HEK293T (cell line): ENCODE measurements at regions not wholly inside any gene's neighbourhood (a gene's known extent, or its start where the extent isn't known, plus 50 kb on each side); places are given as distances from the start of the nearest gene placed in this dataset.

Experiments used
- ARNT ChIP-seq: fragments of 450-650 bp; IDR thresholded peaks from 2 replicates; pipeline ENCODE4 v1.6.1; 2017; ENCODE audit warnings: mild to moderate bottlenecking
- BHLHE40 ChIP-seq: fragments of 450-650 bp; IDR thresholded peaks from 2 replicates; pipeline ENCODE4 v1.6.1; 2016; ENCODE audit warnings: mild to moderate bottlenecking, moderate library complexity, borderline replicate concordance
- FOXK2 ChIP-seq: fragments of 450-650 bp; IDR thresholded peaks from 2 replicates; pipeline ENCODE4 v1.6.1; 2016; ENCODE audit warnings: mild to moderate bottlenecking
- FOXM1 ChIP-seq: fragments of 450-650 bp; IDR thresholded peaks from 2 replicates; pipeline ENCODE4 v1.6.1; 2017; ENCODE audit warnings: mild to moderate bottlenecking, borderline replicate concordance
- L3MBTL2 ChIP-seq: fragments of 450-650 bp; conservative IDR thresholded peaks from 2 replicates; pipeline ENCODE4 v1.6.1; 2016; ENCODE audit warnings: mild to moderate bottlenecking
- SP1 ChIP-seq: fragments of 450-650 bp; IDR thresholded peaks from 2 replicates; pipeline ENCODE4 v1.6.1; 2017
- TF ChIP-seq, protein P1 (sequence below): fragments of 450-650 bp; IDR thresholded peaks from 2 replicates; pipeline ENCODE4 v1.6.1; 2016

DNA sequence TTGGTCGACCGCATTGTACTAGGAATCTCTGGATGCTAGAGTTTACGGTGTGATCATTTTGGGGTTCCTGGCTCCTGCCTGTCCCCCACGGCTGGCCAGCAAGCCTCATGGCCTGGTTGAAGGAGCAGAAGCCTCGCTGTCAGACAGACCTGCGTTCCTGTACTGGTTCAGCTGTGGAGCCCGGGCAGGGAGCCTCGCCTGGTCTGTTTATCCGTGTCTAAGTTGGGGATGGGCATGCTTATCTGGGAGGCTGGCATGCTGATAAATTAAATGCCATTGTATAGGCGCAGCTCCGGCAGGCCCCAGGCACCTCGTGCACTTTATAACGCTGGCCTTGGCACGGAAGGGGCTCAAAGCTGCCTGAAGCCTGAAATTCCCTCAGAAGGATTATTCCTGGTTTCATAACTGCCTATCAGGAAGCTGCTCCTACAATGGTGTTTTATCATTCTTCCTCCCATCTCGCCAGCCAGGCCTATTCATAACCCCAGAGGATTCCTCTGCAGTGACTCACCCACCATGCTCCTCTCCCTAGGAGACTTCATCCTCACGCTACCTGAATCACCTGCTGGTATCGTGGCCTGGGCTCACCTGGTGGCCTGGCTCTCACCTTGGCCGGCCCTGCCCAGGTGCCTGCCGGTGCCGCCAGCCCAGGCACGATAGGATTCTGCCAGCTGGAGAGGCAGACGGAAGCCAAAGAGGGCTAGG lies 110.9 kb downstream of the ASB7 start:
- TF ChIP-seq ARNT, result no peak
- TF ChIP-seq FOXK2, result no peak
- TF ChIP-seq L3MBTL2, result no peak
- TF ChIP-seq SP1, result no peak
- no peak for TF ChIP-seq BHLHE40
- TF ChIP-seq FOXM1, result no peak
- TF ChIP-seq, protein P1, sequence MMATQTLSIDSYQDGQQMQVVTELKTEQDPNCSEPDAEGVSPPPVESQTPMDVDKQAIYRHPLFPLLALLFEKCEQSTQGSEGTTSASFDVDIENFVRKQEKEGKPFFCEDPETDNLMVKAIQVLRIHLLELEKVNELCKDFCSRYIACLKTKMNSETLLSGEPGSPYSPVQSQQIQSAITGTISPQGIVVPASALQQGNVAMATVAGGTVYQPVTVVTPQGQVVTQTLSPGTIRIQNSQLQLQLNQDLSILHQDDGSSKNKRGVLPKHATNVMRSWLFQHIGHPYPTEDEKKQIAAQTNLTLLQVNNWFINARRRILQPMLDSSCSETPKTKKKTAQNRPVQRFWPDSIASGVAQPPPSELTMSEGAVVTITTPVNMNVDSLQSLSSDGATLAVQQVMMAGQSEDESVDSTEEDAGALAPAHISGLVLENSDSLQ, result no peak
